NCI-H1417 treated with DMSO at 0.1 percent for 48 hours (cell line): ENCODE measurements at regions not wholly inside any gene's neighbourhood (a gene's known extent, or its start where the extent isn't known, plus 50 kb on each side); places are given as distances from the start of the nearest gene placed in this dataset.

Source experiments
- DNase-seq: peaks from one replicate; lab custom pipeline; 2025; lab: John Stamatoyannopoulos, UW

- DNase-seq, result no peak
Observed at GRCh38 chr11:95485115-95485900, 254.3 kb upstream of the SESN3 start.

- no peak for DNase-seq
Observed at GRCh38 chr11:95483339-95483738, 252.3 kb upstream of the SESN3 start.

GRCh38 chr11:95478003-95478402 lies 247.0 kb upstream of the SESN3 start:
- no peak for DNase-seq

GRCh38 chr11:95469258-95469657 lies 238.3 kb upstream of the SESN3 start:
- DNase-seq, result no peak

GRCh38 chr11:95466416-95466815 lies 235.4 kb upstream of the SESN3 start:
- DNase-seq, result no peak

- peak; percentile 41 for DNase-seq
Observed at GRCh38 chr11:95465887-95466286, 234.9 kb upstream of the SESN3 start.

GRCh38 chr11:95461858-95462257 lies 230.9 kb upstream of the SESN3 start:
- DNase-seq, result no peak

- no peak for DNase-seq
Observed at GRCh38 chr11:95461348-95461747, 230.3 kb upstream of the SESN3 start.

GRCh38 chr11:95459291-95460042 lies 228.5 kb upstream of the SESN3 start:
- DNase-seq, result no peak

GRCh38 chr11:95456714-95457491 lies 225.9 kb upstream of the SESN3 start:
- DNase-seq, result no peak

GRCh38 chr11:95455228-95455970 lies 224.4 kb upstream of the SESN3 start:
- no peak for DNase-seq

- DNase-seq, result no peak
Observed at GRCh38 chr11:95453616-95454171, 222.7 kb upstream of the SESN3 start.

GRCh38 chr11:95451682-95452081 lies 220.7 kb upstream of the SESN3 start:
- no peak for DNase-seq

- no peak for DNase-seq
Observed at GRCh38 chr11:95451261-95451660, 220.3 kb upstream of the SESN3 start.

- DNase-seq, result no peak
Observed at GRCh38 chr11:95450547-95451123, 219.6 kb upstream of the SESN3 start.

- no peak for DNase-seq
Observed at GRCh38 chr11:95445746-95446333, 214.8 kb upstream of the SESN3 start.

GRCh38 chr11:95444309-95445241 lies 213.6 kb upstream of the SESN3 start:
- DNase-seq, result no peak

GRCh38 chr11:95443386-95443785 lies 212.4 kb upstream of the SESN3 start:
- DNase-seq, result no peak

- no peak for DNase-seq
Observed at GRCh38 chr11:95442531-95443050, 211.6 kb upstream of the SESN3 start.
